Stimulated activated CD8-positive, alpha-beta memory T cell treated with anti-CD3 and anti-CD28 coated beads, Interleukin-7, amount 100 ng/mL, for 48 hours (primary cell): ENCODE measurements at regions not wholly inside any gene's neighbourhood (a gene's known extent, or its start where the extent isn't known, plus 50 kb on each side); places are given as distances from the start of the nearest gene placed in this dataset.
"Not testable (repeated sequence)": the region's sequence is repeated elsewhere in the genome, so short reads cannot be mapped to it uniquely, and the experiment has no call there.

Source experiments
- DNase-seq, 2 donors: peaks; one replicate each; pipeline ENCODE4 v3.0.0-alpha.2; 2020; ENCODE audit warnings: low read depth in 1 of 2; ENCODE audit errors: extremely low read depth in 1 of 2

- DNase-seq, result not testable (repeated sequence)
Measured at GRCh38 chr2:356304-356703, 68.4 kb upstream of the ALKAL2 start.

GRCh38 chr2:355773-356172 is 67.9 kb upstream of the ALKAL2 start:
- no peak for DNase-seq

- DNase-seq, result no peak
Measured at GRCh38 chr2:352696-353095, 64.8 kb upstream of the ALKAL2 start.

GRCh38 chr2:349390-349789 is 61.5 kb upstream of the ALKAL2 start:
- no peak for DNase-seq

GRCh38 chr2:348361-348916 is 60.5 kb upstream of the ALKAL2 start:
- DNase-seq, result no peak

GRCh38 chr2:344811-345210 is 56.9 kb upstream of the ALKAL2 start:
- DNase-seq, result no peak

- no peak for DNase-seq
Measured at GRCh38 chr2:343355-343754, 55.5 kb upstream of the ALKAL2 start.

- DNase-seq, result no peak
Measured at GRCh38 chr2:341912-342311, 54.0 kb upstream of the ALKAL2 start.

GRCh38 chr2:341017-341542 is 53.2 kb upstream of the ALKAL2 start:
- no peak for DNase-seq
